Left cardiac atrium (tissue), 4 donors: ENCODE measurements at regions not wholly inside any gene's neighbourhood (a gene's known extent, or its start where the extent isn't known, plus 50 kb on each side); places are given as distances from the start of the nearest gene placed in this dataset.
A peak's percentile ranks its signal among the peaks of the same experiment; 100 is the strongest.

Experiments used
- ATAC-seq, 2 donors: fragments of 200-7000 bp; cut with Tn5 transposase; one replicate each; pipeline ENCODE4 v1.9.1; 2020; ENCODE audit warnings: mild to moderate bottlenecking in 2 of 2, moderate library complexity in 2 of 2
- DNase-seq: peaks from one replicate; pipeline ENCODE4 v3.0.0-alpha.2; 2020
- intact Hi-C, 2 donors: fragments of 100-400 bp; cut with DNase I; formaldehyde crosslinking; loops; one replicate each; pipeline versions ENCODE4 v1.14.1 to v1.15.1; 2022 to 2023
- donor health status: DM: no; HTN: yes; CAD: no.
- donor health status: DM: no; HTN: yes; CAD: no; lungs with severe emphysema.
- donor health status: DM: yes; HTN: yes; CAD: no.
- donor health status: Dilated cardiomyopathy.

DNA sequence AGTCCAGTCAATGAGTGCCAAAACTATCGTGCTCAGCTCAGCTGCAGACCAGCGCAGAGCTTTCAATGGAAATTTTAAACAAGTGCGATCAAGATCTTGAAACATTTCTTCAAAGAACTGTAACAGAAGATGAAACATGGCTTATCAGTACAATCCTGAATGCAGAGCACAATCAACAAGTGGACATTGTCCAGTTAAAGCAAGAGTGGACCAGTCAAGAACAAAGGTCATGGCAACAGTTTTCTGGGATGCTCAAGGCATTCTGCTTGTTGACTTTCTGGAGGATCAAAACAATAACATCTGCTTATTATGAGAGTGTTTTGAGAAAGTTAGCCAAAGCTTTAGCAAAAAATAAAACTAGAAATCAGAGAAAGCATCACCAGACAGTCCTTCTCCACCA lies 374.2 kb downstream of the SETD4 start:
- intact Hi-C loops: no loop called here
- DNase-seq (no peak), ATAC-seq (no peak)

- no peak for DNase-seq
- no peak for ATAC-seq
- intact Hi-C loops: no loop called here
These were observed 376.5 kb downstream of the SETD4 start for GRCh38 chr21:35683664-35684304.

GRCh38 chr21:35682904-35683549 lies 377.3 kb downstream of the SETD4 start:
- intact Hi-C loops: no loop called here
- no peak for DNase-seq
- ATAC-seq: no peak

DNA sequence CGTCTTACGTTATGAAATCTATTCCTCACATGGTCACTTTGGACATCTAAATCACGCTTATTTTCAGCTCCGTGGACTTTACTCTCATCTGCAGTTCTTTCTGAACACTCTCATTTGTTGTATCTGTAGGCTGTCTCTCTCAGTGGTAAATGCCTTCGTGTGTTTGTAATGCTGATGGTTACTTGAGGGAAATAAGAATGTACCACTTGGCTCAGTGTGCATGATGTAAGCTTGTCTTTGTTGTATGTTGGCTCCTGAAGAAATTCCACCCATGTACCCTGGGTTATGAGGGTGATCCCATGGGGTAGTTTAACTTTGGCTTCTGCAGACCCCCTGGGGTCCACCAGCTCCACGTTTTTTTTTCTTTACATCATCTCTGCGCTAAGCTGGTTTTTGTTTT lies 378.4 kb downstream of the SETD4 start:
- no peak for ATAC-seq
- intact Hi-C loops: no loop called here

GRCh38 chr21:35679076-35679475 lies 381.2 kb downstream of the SETD4 start:
- intact Hi-C loops: no loop called here
- no peak for ATAC-seq

More for the DNA sequence above, 378.4 kb downstream of the SETD4 start:
- no peak for DNase-seq

GRCh38 chr21:35678393-35678792 lies 381.9 kb downstream of the SETD4 start:
- ATAC-seq: no peak
- intact Hi-C loops: no loop called here
- no peak for DNase-seq

More at GRCh38 chr21:35679076-35679475, 381.2 kb downstream of the SETD4 start:
- no peak for DNase-seq

DNA sequence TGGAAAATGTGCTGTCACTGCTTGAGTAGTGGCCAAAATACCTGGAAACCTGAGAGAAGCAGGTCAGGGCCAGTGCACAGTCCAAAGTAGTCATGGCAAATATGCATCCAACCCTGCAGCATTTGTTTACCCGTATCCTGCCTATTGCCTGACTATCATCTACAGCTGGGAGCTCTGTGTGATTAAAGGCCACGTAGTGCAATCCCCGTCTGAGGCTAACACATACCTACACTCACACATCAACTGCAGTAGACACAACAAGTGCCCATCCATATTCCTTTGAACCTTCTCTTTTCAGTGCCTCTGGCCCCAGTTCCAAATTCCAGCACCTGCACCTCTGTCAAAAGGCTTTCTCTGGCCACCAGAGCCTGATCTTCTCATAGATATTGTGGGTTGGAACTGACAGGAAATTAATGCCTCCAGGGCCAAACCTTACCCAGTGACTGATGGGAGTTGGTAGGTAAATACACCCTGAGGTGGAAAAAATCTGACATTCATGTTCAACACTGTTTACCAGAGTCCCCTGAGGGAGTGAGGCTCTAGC lies 383.0 kb downstream of the SETD4 start:
- ATAC-seq (no peak), DNase-seq (no peak)
- intact Hi-C loops: no loop called here

- intact Hi-C loops: no loop called here
- ATAC-seq: no peak
- DNase-seq: no peak
These were observed 385.3 kb downstream of the SETD4 start for GRCh38 chr21:35674895-35675470.

DNA sequence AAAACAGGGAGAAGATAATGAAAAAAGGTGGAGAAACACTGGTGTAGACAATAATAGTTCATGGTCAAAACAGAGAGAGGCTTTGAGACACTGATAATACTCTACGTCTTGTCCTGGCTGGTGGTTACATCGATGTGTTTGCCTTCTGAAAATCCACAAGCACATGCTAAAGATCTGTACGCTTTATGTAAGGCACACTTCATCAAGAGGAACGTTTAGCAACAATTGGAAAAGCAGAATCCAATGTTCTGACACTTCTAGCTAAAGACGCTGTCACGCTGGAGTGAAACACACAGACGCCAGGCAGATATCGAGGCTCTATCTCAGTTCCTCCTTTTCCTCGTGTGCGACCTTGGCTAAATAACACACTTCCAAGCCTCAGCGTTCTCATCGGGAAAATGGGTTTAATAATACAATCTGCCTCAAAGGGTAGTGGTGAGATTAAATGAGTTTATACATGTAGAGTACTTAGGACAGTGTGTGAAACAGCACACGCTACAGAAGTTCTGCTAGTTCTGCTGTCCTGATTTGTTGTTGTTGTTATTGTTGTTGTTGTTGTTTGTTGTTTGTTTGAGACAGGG lies 386.1 kb downstream of the SETD4 start:
- intact Hi-C loops: no loop called here
- ATAC-seq (no peak), DNase-seq (no peak)

- no peak for DNase-seq
- intact Hi-C loops: no loop called here
- ATAC-seq: no peak
These were observed 388.0 kb downstream of the SETD4 start for GRCh38 chr21:35672313-35672712.

- DNase-seq (no peak), ATAC-seq (no peak)
- intact Hi-C loops: no loop called here
These were observed 395.6 kb downstream of the SETD4 start for GRCh38 chr21:35664683-35665082.

- no peak for DNase-seq
- no peak for ATAC-seq
- intact Hi-C loops: no loop called here
These were observed 396.3 kb downstream of the SETD4 start for GRCh38 chr21:35663856-35664606.

DNA sequence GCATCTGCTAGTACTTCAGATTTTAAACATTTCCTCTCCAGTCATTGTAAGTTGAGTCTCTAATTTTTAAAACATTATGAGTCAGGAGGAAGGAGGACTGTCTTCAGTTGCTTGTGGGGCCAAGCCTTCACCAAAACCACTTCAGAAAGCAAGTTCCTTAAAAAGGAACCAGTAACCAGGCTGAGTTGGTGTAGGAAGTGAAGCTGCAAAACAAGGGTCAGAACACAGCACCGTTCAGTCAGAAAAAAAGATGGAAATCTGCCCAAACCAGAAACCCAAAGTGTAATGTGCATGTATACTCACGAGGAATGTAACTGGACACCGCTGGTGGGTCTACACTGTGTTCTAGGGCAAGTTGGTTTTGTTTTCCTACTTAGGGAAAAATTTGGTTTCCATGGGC lies 402.1 kb downstream of the SETD4 start:
- intact Hi-C loops: no loop called here
- ATAC-seq: peak in 1 of 2 donors; percentile 33
- DNase-seq: no peak

DNA sequence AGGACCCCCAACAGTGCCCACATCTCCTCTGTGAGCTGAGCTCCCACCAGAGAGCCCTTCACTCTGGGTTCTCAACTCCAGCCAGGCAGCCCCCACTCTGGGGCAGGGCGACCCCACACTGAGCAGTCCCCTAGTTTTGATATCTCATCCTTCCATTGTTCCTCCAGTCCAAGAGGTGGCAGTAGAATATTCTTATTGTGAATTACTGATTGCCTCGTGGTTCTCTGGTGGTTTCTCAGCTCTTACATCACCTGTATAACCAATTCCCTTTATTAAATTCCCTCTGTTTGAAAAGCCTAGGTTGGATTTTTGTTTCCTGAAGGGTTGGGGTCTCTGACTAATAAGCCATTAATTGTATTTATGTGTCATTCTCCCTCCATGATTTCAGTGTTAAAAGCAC lies 407.5 kb downstream of the SETD4 start:
- intact Hi-C loops: no loop called here
- ATAC-seq: no peak
- no peak for DNase-seq

- DNase-seq (no peak), ATAC-seq (no peak)
- intact Hi-C loops: no loop called here
These were observed 408.1 kb downstream of the SETD4 start for GRCh38 chr21:35652196-35652595.

- no peak for DNase-seq
- intact Hi-C loops: no loop called here
- ATAC-seq: no peak
These were observed 409.1 kb downstream of the SETD4 start for GRCh38 chr21:35651196-35651595.

- ATAC-seq: peak in 1 of 2 donors; percentile 81
- no peak for DNase-seq
- intact Hi-C loops: no loop called here
These were observed 411.1 kb downstream of the SETD4 start for GRCh38 chr21:35649186-35649585.

DNA sequence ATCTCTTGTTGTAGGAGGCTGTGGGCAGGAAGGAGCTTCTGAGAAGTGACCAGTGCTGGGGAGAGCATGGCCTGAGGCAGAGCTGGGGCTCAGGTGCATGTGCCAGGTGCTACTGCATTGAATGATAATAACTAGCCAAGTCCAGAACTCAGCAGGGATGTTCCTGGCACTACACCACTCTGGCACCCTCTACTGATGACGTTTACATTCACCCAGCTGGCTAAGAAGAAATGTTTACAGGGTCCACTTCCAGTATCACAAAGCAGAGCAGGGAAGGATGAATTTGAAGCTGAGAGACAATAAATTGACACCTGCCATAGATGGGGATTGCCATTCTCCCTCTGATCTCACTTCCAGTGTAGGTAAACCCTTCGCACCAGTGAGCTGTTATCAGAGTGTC lies 411.8 kb downstream of the SETD4 start:
- DNase-seq (no peak), ATAC-seq (no peak)
- intact Hi-C loops: no loop called here

- no peak for ATAC-seq
- intact Hi-C loops: no loop called here
- no peak for DNase-seq
These were observed 413.7 kb downstream of the SETD4 start for GRCh38 chr21:35646606-35647005.

GRCh38 chr21:35645991-35646390 lies 414.3 kb downstream of the SETD4 start:
- ATAC-seq (no peak), DNase-seq (no peak)
- intact Hi-C loops: no loop called here
